ENCODE measurements at regions not wholly inside any gene's neighbourhood (a gene's known extent, or its start where the extent isn't known, plus 50 kb on each side); places are given as distances from the start of the nearest gene placed in this dataset.

DNA sequence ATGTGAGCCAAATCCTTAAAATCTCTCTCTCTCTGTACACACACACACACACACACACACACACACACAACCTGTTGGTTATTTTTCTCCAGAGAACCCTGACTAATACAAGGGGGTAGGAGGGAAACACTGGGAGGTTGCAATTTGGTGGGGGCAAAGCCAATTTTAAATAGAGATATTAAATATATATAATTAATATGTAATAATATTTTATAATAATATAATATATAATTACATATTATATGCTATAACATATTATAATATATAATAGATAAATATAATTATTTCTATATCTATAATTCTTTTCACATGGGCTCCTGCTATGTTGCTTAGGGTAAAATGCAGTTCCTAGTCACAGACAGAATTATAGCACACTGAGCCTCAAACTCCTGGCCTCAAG lies 1354.2 kb downstream of the FSTL5 start:
- Histone ChIP-seq H3K27ac (no peak overlapping the region), H3K9me3 (no peaks in the 10 kb centered on the region), H3K27me3 (no peaks in the 10 kb centered on the region), H3K4me3 (no peak overlapping the region), H3K4me1 (no peaks in the 10 kb centered on the region), H3K36me3 (no peaks in the 10 kb centered on the region)
- no peak for DNase-seq (ENCODE audit: low spot score in 2 of 2)
- TF ChIP-seq POLR2A (IDR thresholded peaks at IDR 0.05) (no peak), EP300 (IDR thresholded peaks at IDR 0.05) (no peak)
- TF ChIP-seq, protein P1, sequence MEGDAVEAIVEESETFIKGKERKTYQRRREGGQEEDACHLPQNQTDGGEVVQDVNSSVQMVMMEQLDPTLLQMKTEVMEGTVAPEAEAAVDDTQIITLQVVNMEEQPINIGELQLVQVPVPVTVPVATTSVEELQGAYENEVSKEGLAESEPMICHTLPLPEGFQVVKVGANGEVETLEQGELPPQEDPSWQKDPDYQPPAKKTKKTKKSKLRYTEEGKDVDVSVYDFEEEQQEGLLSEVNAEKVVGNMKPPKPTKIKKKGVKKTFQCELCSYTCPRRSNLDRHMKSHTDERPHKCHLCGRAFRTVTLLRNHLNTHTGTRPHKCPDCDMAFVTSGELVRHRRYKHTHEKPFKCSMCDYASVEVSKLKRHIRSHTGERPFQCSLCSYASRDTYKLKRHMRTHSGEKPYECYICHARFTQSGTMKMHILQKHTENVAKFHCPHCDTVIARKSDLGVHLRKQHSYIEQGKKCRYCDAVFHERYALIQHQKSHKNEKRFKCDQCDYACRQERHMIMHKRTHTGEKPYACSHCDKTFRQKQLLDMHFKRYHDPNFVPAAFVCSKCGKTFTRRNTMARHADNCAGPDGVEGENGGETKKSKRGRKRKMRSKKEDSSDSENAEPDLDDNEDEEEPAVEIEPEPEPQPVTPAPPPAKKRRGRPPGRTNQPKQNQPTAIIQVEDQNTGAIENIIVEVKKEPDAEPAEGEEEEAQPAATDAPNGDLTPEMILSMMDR (IDR thresholded peaks at IDR 0.05), result no peak

GRCh38 chr4:160810424-160810823 lies 1353.4 kb downstream of the FSTL5 start:
- no peaks in the 10 kb centered on the region for H3K36me3 ChIP-seq
- TF ChIP-seq, protein P1 (IDR thresholded peaks at IDR 0.05), result no peak
- TF ChIP-seq POLR2A (IDR thresholded peaks at IDR 0.05) (no peak), EP300 (IDR thresholded peaks at IDR 0.05) (no peak)
- whole genome bisulfite sequencing, 2 donors, result 80 to 85% methylated on average over 1 of the region's 1 CpG

DNA sequence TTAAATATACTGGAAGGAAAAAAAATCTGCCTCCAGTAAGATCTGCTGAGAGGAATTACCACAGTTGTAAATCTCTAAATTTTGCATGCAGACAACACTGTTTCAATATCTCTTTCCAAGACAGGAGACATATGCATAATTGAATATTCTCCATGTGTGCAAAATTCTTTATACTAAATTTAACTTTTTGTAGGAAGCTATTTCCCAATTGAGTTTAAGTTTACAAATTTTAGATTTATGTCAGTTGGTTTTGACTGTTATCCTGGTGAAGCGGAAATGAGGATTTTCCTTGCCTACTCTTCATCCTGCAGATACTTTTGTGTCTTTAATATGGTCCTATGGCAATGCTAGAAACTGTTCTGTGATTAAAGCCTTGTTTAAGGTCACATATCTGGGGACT lies 1352.9 kb downstream of the FSTL5 start:
- no peak for TF ChIP-seq POLR2A (IDR thresholded peaks at IDR 0.05)
- no peak for TF ChIP-seq EP300 (IDR thresholded peaks at IDR 0.05)
- TF ChIP-seq, protein P1 (IDR thresholded peaks at IDR 0.05), result no peak
- H3K36me3 ChIP-seq, result no peaks in the 10 kb centered on the region
- H3K27ac ChIP-seq, result no peak overlapping the region
- 83 to 89% methylated on average over 1 of the region's 1 CpG for WGBS, 2 donors
- H3K4me3 ChIP-seq, result no peak overlapping the region
- no peaks in the 10 kb centered on the region for H3K9me3 ChIP-seq
- H3K4me1 ChIP-seq, result no peaks in the 10 kb centered on the region
- DNase-seq (ENCODE audit: low spot score in 2 of 2), result no peak
- H3K27me3 ChIP-seq, result no peaks in the 10 kb centered on the region

More at GRCh38 chr4:160810424-160810823, 1353.4 kb downstream of the FSTL5 start:
- Histone ChIP-seq H3K27ac (no peak overlapping the region), H3K4me1 (no peaks in the 10 kb centered on the region), H3K9me3 (no peaks in the 10 kb centered on the region), H3K4me3 (no peak overlapping the region), H3K27me3 (no peaks in the 10 kb centered on the region)
- DNase-seq (ENCODE audit: low spot score in 2 of 2), result no peak

DNA sequence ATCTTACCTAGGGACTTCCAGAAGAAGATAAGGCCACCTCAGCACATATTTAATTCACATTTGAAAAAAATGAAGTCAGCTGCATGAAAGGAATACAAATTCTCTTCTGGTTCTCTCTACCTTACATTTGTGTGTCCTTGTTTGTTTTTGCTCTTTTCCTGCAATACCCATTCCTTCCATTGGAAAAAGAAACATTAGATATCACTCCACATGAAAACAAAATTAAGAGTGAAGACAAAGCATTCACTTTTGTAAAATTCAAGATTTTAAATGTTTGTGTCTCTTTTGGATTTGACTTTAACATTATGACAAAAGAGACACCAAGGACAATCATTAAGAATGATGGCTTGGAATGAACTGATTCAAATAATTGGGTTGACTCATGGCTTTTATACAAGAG lies 1351.8 kb downstream of the FSTL5 start:
- no peaks in the 10 kb centered on the region for H3K36me3 ChIP-seq
- H3K9me3 ChIP-seq, result no peaks in the 10 kb centered on the region
- TF ChIP-seq EP300 (IDR thresholded peaks at IDR 0.05), result no peak
- no peak for TF ChIP-seq POLR2A (IDR thresholded peaks at IDR 0.05)
- TF ChIP-seq, protein P1 (IDR thresholded peaks at IDR 0.05), result no peak
- no peaks in the 10 kb centered on the region for H3K27me3 ChIP-seq
- no peaks in the 10 kb centered on the region for H3K4me1 ChIP-seq
- no peak overlapping the region for H3K4me3 ChIP-seq
- H3K27ac ChIP-seq, result no peak overlapping the region
- DNase-seq (ENCODE audit: low spot score in 2 of 2), result no peak

- H3K9me3 ChIP-seq, result no peaks in the 10 kb centered on the region
- H3K27me3 ChIP-seq, result no peaks in the 10 kb centered on the region
- TF ChIP-seq EP300 (IDR thresholded peaks at IDR 0.05), result no peak
- TF ChIP-seq, protein P1 (IDR thresholded peaks at IDR 0.05), result no peak
- TF ChIP-seq POLR2A (IDR thresholded peaks at IDR 0.05), result no peak
- no peak for DNase-seq (ENCODE audit: low spot score in 2 of 2)
- no peak overlapping the region for H3K27ac ChIP-seq
- no peaks in the 10 kb centered on the region for H3K36me3 ChIP-seq
- H3K4me3 ChIP-seq, result no peak overlapping the region
- no peaks in the 10 kb centered on the region for H3K4me1 ChIP-seq
Measured at GRCh38 chr4:160814726-160815125, 1349.1 kb downstream of the FSTL5 start.
